GM10266 (cell line): ENCODE measurements at regions not wholly inside any gene's neighbourhood (a gene's known extent, or its start where the extent isn't known, plus 50 kb on each side); places are given as distances from the start of the nearest gene placed in this dataset.

Source experiments
- DNase-seq: peaks from one replicate; pipeline ENCODE4 v3.0.0; 2012; ENCODE audit errors: extremely low spot score
- CTCF ChIP-seq: IDR thresholded peaks from 2 replicates; pipeline ENCODE4 v1.5.1; 2012; ENCODE audit warnings: mild to moderate bottlenecking, low read depth; ENCODE audit not compliant: control insufficient read depth, insufficient read depth; ENCODE audit errors: missing control alignments

DNA sequence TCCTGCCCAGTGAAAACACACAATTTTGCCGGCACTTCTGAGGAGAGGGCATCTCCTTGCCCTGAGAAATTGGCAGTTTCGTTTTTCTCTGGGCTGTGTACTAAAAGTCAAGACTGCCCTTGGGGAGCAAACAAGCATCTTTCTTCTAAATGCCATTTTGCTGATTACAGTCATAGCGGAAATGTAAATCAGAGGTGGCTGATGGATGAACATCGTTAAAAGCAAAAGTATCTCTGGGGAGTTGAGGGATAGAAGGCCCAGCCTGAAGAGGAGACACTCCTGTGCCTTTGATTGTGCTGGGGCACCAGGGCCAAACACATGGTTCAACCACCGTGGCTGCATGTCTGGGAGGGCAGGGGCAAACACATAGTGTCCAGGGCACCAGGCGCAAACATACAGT is 49.8 kb downstream of the ABCC12 start:
- no peak for DNase-seq
- no peak for TF ChIP-seq CTCF

GRCh38 chr16:48105456-48105855 is 50.3 kb downstream of the ABCC12 start:
- no peak for DNase-seq
- no peak for TF ChIP-seq CTCF

DNA sequence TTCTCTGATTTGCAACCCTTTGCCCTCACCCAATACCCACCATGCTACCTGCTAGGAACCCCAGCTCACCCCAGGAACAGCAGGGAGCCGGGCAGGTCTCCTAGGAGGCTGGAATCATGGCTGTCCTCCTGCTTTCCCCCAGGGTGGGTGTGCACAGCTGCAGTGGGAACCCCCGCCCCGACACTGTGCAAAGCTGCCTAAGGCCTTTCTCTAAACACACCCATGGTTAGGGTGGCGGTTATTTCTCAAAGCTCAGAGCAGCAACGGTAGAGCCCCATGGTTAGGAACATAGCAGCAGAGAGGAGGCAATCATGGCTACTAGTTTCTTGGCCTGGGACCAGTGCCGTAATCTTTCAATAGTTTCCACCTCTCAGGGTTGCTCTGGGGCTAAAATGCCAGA is 52.2 kb downstream of the ABCC12 start:
- DNase-seq: no peak
- TF ChIP-seq CTCF: no peak

- no peak for DNase-seq
Measured at GRCh38 chr16:48102083-48103008, 53.4 kb downstream of the ABCC12 start.

DNA sequence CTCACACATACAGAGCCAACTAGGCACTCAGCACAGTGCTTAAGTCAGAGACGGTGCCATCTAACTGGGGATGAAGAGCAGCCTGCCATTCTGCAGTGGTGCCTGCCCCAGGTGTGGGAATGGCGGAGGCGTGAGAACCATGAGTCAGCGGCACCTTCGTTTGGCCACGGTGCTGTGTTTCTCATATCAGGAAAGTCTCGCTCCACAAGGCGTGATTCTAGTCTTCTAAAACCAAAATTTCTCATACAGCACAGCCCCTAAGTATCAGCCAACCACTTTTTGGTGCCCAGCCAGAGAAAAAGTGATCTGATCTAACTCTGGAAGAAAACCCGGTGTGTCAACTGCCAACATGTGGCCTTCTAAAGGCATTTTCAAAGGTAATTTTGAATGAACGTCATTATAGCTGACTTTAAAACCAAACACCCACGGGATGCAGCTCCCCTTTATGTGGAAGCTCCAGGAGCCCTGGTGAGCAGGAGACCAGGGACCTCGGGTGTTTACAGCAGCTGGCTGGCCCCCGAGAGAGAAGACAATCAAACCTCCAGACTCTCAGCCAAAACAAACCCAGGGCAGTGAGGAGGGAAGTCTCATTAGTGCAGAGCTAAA is 54.6 kb downstream of the ABCC12 start:
- no peak for TF ChIP-seq CTCF
- peak; percentile 65 for DNase-seq

More at GRCh38 chr16:48102083-48103008, 53.4 kb downstream of the ABCC12 start:
- TF ChIP-seq CTCF: no peak

DNA sequence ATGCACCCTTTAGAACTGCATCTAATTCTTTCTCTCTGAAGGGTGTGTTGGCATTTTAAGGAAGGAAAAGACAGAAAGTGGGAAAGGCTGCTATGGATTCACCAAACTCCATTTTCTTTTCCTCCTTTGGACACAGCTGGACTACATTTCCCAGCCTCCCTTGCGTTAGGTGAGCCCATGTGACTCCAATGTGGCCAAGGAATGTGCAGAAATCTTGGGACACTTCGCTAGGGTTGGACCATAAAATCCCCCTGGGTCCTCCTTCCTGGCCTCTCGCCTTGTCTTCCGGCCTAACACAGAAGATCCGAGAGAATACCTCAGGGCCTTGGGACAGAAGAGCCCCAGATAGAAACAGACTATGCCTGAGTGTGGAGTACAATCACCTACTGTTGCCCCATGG is 56.3 kb downstream of the ABCC12 start:
- TF ChIP-seq CTCF: no peak
- DNase-seq: no peak

DNA sequence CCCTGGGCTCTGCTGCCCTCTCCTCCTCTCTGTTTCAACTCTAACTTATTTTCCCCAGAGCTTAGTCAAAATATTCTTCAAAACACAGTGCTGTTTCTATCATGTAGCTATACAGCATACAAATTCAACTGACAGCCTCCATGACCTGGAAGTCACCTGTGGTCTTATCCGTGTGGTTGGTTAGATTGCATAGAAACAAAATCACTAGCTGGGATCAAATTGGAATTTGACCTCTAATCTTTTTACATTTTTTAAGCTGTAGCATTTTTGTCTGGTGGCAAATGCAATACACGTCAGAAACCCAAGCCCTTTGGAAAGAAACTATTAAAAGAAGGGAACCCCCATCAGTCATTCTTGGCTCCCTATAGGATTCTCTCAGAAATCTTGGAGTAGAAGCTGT is 57.3 kb downstream of the ABCC12 start:
- no peak for DNase-seq
- no peak for TF ChIP-seq CTCF
